Skin epidermis (tissue), 12 donors: ENCODE measurements at regions not wholly inside any gene's neighbourhood (a gene's known extent, or its start where the extent isn't known, plus 50 kb on each side); places are given as distances from the start of the nearest gene placed in this dataset.
"Not testable (repeated sequence)": the region's sequence is repeated elsewhere in the genome, so short reads cannot be mapped to it uniquely, and the experiment has no call there.

ENCODE experiments used
- H3K27ac ChIP-seq, 21 experiments: fragments of 200-600 bp; sonication (generic) in 11 of 21; one replicate each; pipeline ENCODE4 v1.5.0; 2020; ENCODE audit warnings: mild to moderate bottlenecking in 3 of 21, inconsistent platforms in 2 of 21, moderate library complexity in 2 of 21
- H3K4me3 ChIP-seq, 7 experiments: fragments of 200-600 bp; sonication (generic) in 2 of 7; one replicate each; pipeline ENCODE4 v1.5.0; 2020; ENCODE audit warnings: inconsistent platforms in 2 of 7, mild to moderate bottlenecking in 2 of 7, moderate library complexity in 1 of 7

GRCh38 chr4:125262502-125262901 is 52.3 kb upstream of the FAT4 start:
- no peak overlapping the region for H3K27ac ChIP-seq
- no peak overlapping the region for H3K4me3 ChIP-seq

- Histone ChIP-seq H3K27ac (no peak overlapping the region), H3K4me3 (no peak overlapping the region)
Measured at GRCh38 chr4:125262079-125262478, 52.7 kb upstream of the FAT4 start.

GRCh38 chr4:125254106-125254505 is 60.6 kb upstream of the FAT4 start:
- H3K4me3 ChIP-seq: no peak overlapping the region
- no peak overlapping the region for H3K27ac ChIP-seq

- no peak overlapping the region for H3K27ac ChIP-seq
- no peak overlapping the region for H3K4me3 ChIP-seq
Measured at GRCh38 chr4:125244848-125245450, 69.8 kb upstream of the FAT4 start.

GRCh38 chr4:125243789-125244397 is 70.9 kb upstream of the FAT4 start:
- H3K27ac ChIP-seq: no peak overlapping the region
- H3K4me3 ChIP-seq: no peak overlapping the region

GRCh38 chr4:125235971-125236370 is 78.8 kb upstream of the FAT4 start:
- no peak overlapping the region for H3K27ac ChIP-seq
- H3K4me3 ChIP-seq: no peak overlapping the region

- Histone ChIP-seq H3K4me3 (no peak overlapping the region), H3K27ac (no peak overlapping the region)
Measured at GRCh38 chr4:125231661-125232060, 83.1 kb upstream of the FAT4 start.

- H3K4me3 ChIP-seq: no peak overlapping the region
- H3K27ac ChIP-seq: no peak overlapping the region
Measured at GRCh38 chr4:125229596-125230058, 85.1 kb upstream of the FAT4 start.

GRCh38 chr4:125225806-125226205 is 88.9 kb upstream of the FAT4 start:
- no peak overlapping the region for H3K27ac ChIP-seq
- H3K4me3 ChIP-seq: no peak overlapping the region

GRCh38 chr4:125200556-125200955 is 114.2 kb upstream of the FAT4 start:
- H3K4me3 ChIP-seq: no peak overlapping the region
- no peak overlapping the region for H3K27ac ChIP-seq

GRCh38 chr4:125198916-125199315 is 115.8 kb upstream of the FAT4 start:
- H3K4me3 ChIP-seq: no peak overlapping the region

GRCh38 chr4:125191874-125192459 is 122.8 kb upstream of the FAT4 start:
- H3K27ac ChIP-seq, H3K4me3 ChIP-seq: not testable (repeated sequence)

More at GRCh38 chr4:125198916-125199315, 115.8 kb upstream of the FAT4 start:
- H3K27ac ChIP-seq: peak overlapping the region in 3 of 21 experiments; percentile 10 to 61 (median 46)

- H3K4me3 ChIP-seq: no peak overlapping the region
- no peak overlapping the region for H3K27ac ChIP-seq
Measured at GRCh38 chr4:125191232-125191631, 123.5 kb upstream of the FAT4 start.

- Histone ChIP-seq H3K4me3 (no peak overlapping the region), H3K27ac (peak overlapping the region in 7 of 21 experiments; percentile 5 to 71 (median 15))
Measured at GRCh38 chr4:125187226-125188176, 127.3 kb upstream of the FAT4 start.

GRCh38 chr4:125184116-125184515 is 130.6 kb upstream of the FAT4 start:
- no peak overlapping the region for H3K4me3 ChIP-seq
- H3K27ac ChIP-seq: no peak overlapping the region

- no peak overlapping the region for H3K27ac ChIP-seq
- no peak overlapping the region for H3K4me3 ChIP-seq
Measured at GRCh38 chr4:125181804-125182203, 133.0 kb upstream of the FAT4 start.

- H3K27ac ChIP-seq: no peak overlapping the region
- no peak overlapping the region for H3K4me3 ChIP-seq
Measured at GRCh38 chr4:125179727-125180126, 135.0 kb upstream of the FAT4 start.

- no peak overlapping the region for H3K27ac ChIP-seq
- no peak overlapping the region for H3K4me3 ChIP-seq
Measured at GRCh38 chr4:125169192-125169591, 145.6 kb upstream of the FAT4 start.

- no peak overlapping the region for H3K27ac ChIP-seq
- no peak overlapping the region for H3K4me3 ChIP-seq
Measured at GRCh38 chr4:125168531-125168930, 146.2 kb upstream of the FAT4 start.

GRCh38 chr4:125166012-125166411 is 148.7 kb upstream of the FAT4 start:
- not testable (repeated sequence) for H3K4me3 ChIP-seq, H3K27ac ChIP-seq
